SK-N-SH (cell line): ENCODE measurements at regions not wholly inside any gene's neighbourhood (a gene's known extent, or its start where the extent isn't known, plus 50 kb on each side); places are given as distances from the start of the nearest gene placed in this dataset.

Experiments
- CTCF ChIA-PET: fragments of 300-600, 350-600 bp; formaldehyde crosslinking; extraction: SDS; loops from one replicate; lab custom pipeline; 2021; lab: Yijun Ruan, JAX
- POLR2A ChIA-PET: fragments of 350-600 bp; sonication (Branson Sonifier 250); formaldehyde crosslinking; extraction: SDS; loops from one replicate; lab custom pipeline; 2020; ENCODE audit warnings: antibody characterized with exemption, inconsistent platforms; lab: Yijun Ruan, JAX
- DNase-seq: peaks from one replicate; pipeline ENCODE4 v3.0.0; 2012
- H2AFZ ChIP-seq: fragments of 200-600 bp; sonication (generic); 2 replicates; pipeline ENCODE4 v1.8.1; 2016; ENCODE audit warnings: antibody characterized with exemption, mild to moderate bottlenecking, low read depth
- H3F3A ChIP-seq: fragments of 200-600 bp; sonication (generic); replicated peaks from 2 replicates; pipeline ENCODE3; 2016; ENCODE audit warnings: antibody characterized with exemption, mild to moderate bottlenecking; ENCODE audit not compliant: insufficient read depth
- H3K27ac ChIP-seq, 2 experiments: fragments of 200-500 bp in 1 of 2; fragments of 200-600 bp in 1 of 2; sonication (Bioruptor generic) in 1 of 2; sonication (generic), shearing (Covaris generic) in 1 of 2; 2 replicates each; pipeline versions ENCODE4 v1.5.1 to v1.6.1; 2014 to 2016; ENCODE audit warnings: low read depth in 2 of 2, inconsistent platforms in 1 of 2, low read length in 1 of 2, mild to moderate bottlenecking in 1 of 2, mixed read lengths in 1 of 2
- H3K27me3 ChIP-seq: fragments of 200-600 bp; sonication (generic), shearing (Covaris generic); 2 replicates; pipeline ENCODE4 v1.6.1; 2016; ENCODE audit warnings: mixed run types; ENCODE audit not compliant: insufficient read depth
- H3K36me3 ChIP-seq, 2 experiments: fragments of 200-500 bp in 1 of 2; fragments of 200-600 bp in 1 of 2; sonication (Bioruptor generic) in 1 of 2; sonication (generic) in 1 of 2; replicated peaks in 1 of 2; 2 replicates each; pipeline versions ENCODE3 to v1.5.1; 2014 to 2016; ENCODE audit warnings: low read length in 1 of 2, mild to moderate bottlenecking in 1 of 2; ENCODE audit not compliant: insufficient read depth in 2 of 2, control insufficient read depth in 1 of 2
- H3K4me1 ChIP-seq, 2 experiments: fragments of 200-500 bp in 1 of 2; fragments of 200-600 bp in 1 of 2; sonication (Bioruptor generic) in 1 of 2; sonication (generic), shearing (Covaris generic) in 1 of 2; 2 replicates each; pipeline versions ENCODE4 v1.5.1 to v1.6.1; 2014 to 2016; ENCODE audit warnings: low read depth in 1 of 2, low read length in 1 of 2, mixed run types in 1 of 2; ENCODE audit not compliant: insufficient read depth in 2 of 2, control insufficient read depth in 1 of 2
- H3K4me2 ChIP-seq: fragments of 200-600 bp; sonication (generic), shearing (Covaris generic); 2 replicates; pipeline ENCODE4 v1.6.1; 2017; ENCODE audit warnings: mixed run types
- H3K4me3 ChIP-seq, 2 experiments: fragments of 200-500 bp in 1 of 2; fragments of 200-600 bp in 1 of 2; sonication (Bioruptor generic) in 1 of 2; sonication (generic), shearing (Covaris generic) in 1 of 2; 2 replicates each; pipeline versions ENCODE4 v1.5.1 to v1.8.1; 2014 to 2016; ENCODE audit warnings: low read depth in 2 of 2, inconsistent platforms in 1 of 2, low read length in 1 of 2, mild to moderate bottlenecking in 1 of 2, mixed read lengths in 1 of 2, moderate library complexity in 1 of 2
- H3K79me2 ChIP-seq: fragments of 200-600 bp; sonication (generic); 2 replicates; pipeline ENCODE4 v1.8.1; 2017; ENCODE audit warnings: mild to moderate bottlenecking; ENCODE audit not compliant: insufficient read depth
- H3K9ac ChIP-seq: fragments of 200-600 bp; sonication (generic); 2 replicates; pipeline ENCODE4 v1.6.1; 2017; ENCODE audit warnings: mixed run types
- H3K9me2 ChIP-seq: fragments of 200-600 bp; sonication (generic); 2 replicates; pipeline ENCODE4 v1.6.1; 2017; ENCODE audit warnings: mixed run types
- H3K9me3 ChIP-seq: fragments of 200-600 bp; sonication (generic); 2 replicates; pipeline ENCODE4 v1.6.1; 2017; ENCODE audit warnings: mixed run types, mild to moderate bottlenecking, moderate library complexity
- H4K20me1 ChIP-seq: fragments of 200-600 bp; sonication (generic); 2 replicates; pipeline ENCODE4 v1.6.1; 2017; ENCODE audit warnings: mild to moderate bottlenecking, mixed run types; ENCODE audit not compliant: insufficient read depth
- FOSL2 ChIP-seq: IDR thresholded peaks from 2 replicates; pipeline ENCODE4 v1.4.0; 2012; ENCODE audit warnings: low read depth, mild to moderate bottlenecking, moderate library complexity, borderline replicate concordance
- GATA2 ChIP-seq: sonication (generic); formaldehyde crosslinking; IDR thresholded peaks from 2 replicates; pipeline ENCODE4 v1.5.0; 2020; ENCODE audit warnings: mild to moderate bottlenecking, missing genetic modification reagents
- NRF1 ChIP-seq: IDR thresholded peaks from 2 replicates; pipeline ENCODE4 v1.6.1; 2012; ENCODE audit warnings: low read depth, mild to moderate bottlenecking, low read length
- PBX3 ChIP-seq: IDR thresholded peaks from 2 replicates; pipeline ENCODE4; 2012
- SIN3A ChIP-seq: IDR thresholded peaks from 2 replicates; pipeline ENCODE4 v1.6.1; 2012; ENCODE audit warnings: low read depth, mild to moderate bottlenecking, low read length, moderate library complexity, borderline replicate concordance
- TCF12 ChIP-seq: IDR thresholded peaks from 2 replicates; pipeline ENCODE4 v1.4.0; 2012
- TEAD4 ChIP-seq: IDR thresholded peaks from 2 replicates; pipeline ENCODE4 v1.4.0; 2012; ENCODE audit warnings: mild to moderate bottlenecking, borderline replicate concordance; ENCODE audit not compliant: insufficient read depth
- USF1 ChIP-seq: IDR thresholded peaks from 2 replicates; pipeline ENCODE4 v1.4.0; 2012; ENCODE audit warnings: low read depth, borderline replicate concordance
- ZBTB33 ChIP-seq: IDR thresholded peaks from 2 replicates; pipeline ENCODE4 v1.4.0; 2012; ENCODE audit warnings: low read depth, borderline replicate concordance
- WGBS: methylation state at CpG from one replicate; pipeline ENCODE4 v1.1.6; 2017; ENCODE audit warnings: low lambda C conversion rate; 5-methylcytosine and 5-hydroxymethylcytosine counted together

GRCh38 chr4:8763966-8764901, 107.4 kb downstream of the HMX1 start:
- H3K9me3 ChIP-seq = no peaks in the 10 kb centered on the region
- POLR2A ChIA-PET = no interaction called here
- H3K27ac ChIP-seq = no peak overlapping the region
- H2AFZ ChIP-seq = no peak overlapping the region
- DNase-seq = no peak
- H3K4me1 ChIP-seq = no peaks in the 10 kb centered on the region
- H3K4me2 ChIP-seq = no peak overlapping the region
- H3K36me3 ChIP-seq = no peaks in the 10 kb centered on the region
- H3K9ac ChIP-seq = no peak overlapping the region
- no peaks in the 10 kb centered on the region for H3F3A ChIP-seq
- no peaks in the 10 kb centered on the region for H4K20me1 ChIP-seq
- H3K27me3 ChIP-seq = no peaks in the 10 kb centered on the region
- WGBS = 57% methylated on average over 20 of the region's 35 CpGs
- no peak for TF ChIP-seq ZBTB33
- no peak for TF ChIP-seq TCF12
- TF ChIP-seq SIN3A = no peak
- TF ChIP-seq TEAD4 = no peak
- TF ChIP-seq FOSL2 = no peak
- TF ChIP-seq, all 33 proteins: peak for 0
- no peak overlapping the region for H3K4me3 ChIP-seq
- H3K9me2 ChIP-seq = no peaks in the 10 kb centered on the region
- CTCF ChIA-PET = interaction anchor here (1.0 to 1.3 kb wide), 2 partner anchors 14 to 154 kb away, joined by 3 to 4 read pairs; no protein-coding TSS in a partner anchor
- no peaks in the 10 kb centered on the region for H3K79me2 ChIP-seq

- POLR2A ChIA-PET = no interaction called here
- no peak for DNase-seq
- H3K36me3 ChIP-seq = no peaks in the 10 kb centered on the region
- H3K27me3 ChIP-seq = no peaks in the 10 kb centered on the region
- CTCF ChIA-PET = interaction anchor here (1.3 kb wide), 1 partner anchor 15 kb away, joined by 4 read pairs; no protein-coding TSS in a partner anchor
- no peaks in the 10 kb centered on the region for H3F3A ChIP-seq
- H3K27ac ChIP-seq = no peak overlapping the region
- no peaks in the 10 kb centered on the region for H3K9me3 ChIP-seq
- H3K4me3 ChIP-seq = no peak overlapping the region
- TF ChIP-seq ZBTB33 (no peak), NRF1 (no peak), USF1 (no peak), FOSL2 (no peak), GATA2 (CRISPR knock-in tag) (no peak), TCF12 (no peak), PBX3 (no peak), TEAD4 (no peak)
- H3K9me2 ChIP-seq = no peaks in the 10 kb centered on the region
- no peaks in the 10 kb centered on the region for H3K4me1 ChIP-seq
- no peak overlapping the region for H3K9ac ChIP-seq
- no peaks in the 10 kb centered on the region for H3K79me2 ChIP-seq
- H4K20me1 ChIP-seq = no peaks in the 10 kb centered on the region
- no peak overlapping the region for H2AFZ ChIP-seq
- no peak overlapping the region for H3K4me2 ChIP-seq
- 67% methylated on average over 18 of the region's 23 CpGs for WGBS
These were observed 108.5 kb downstream of the HMX1 start for GRCh38 chr4:8762951-8763735.
